A673 (cell line): ENCODE measurements at regions not wholly inside any gene's neighbourhood (a gene's known extent, or its start where the extent isn't known, plus 50 kb on each side); places are given as distances from the start of the nearest gene placed in this dataset.

Source experiments
- BruUV-seq: library from RNA; stranded (reverse); fragments of 400-500 nt; replicated peaks from 2 replicates; lab custom pipeline; 2021; lab: Mats Ljungman, UMichigan
- CTCF ChIA-PET: fragments of 300-600 bp; sonication (Branson Sonifier 250); formaldehyde crosslinking; loops from one replicate; lab custom pipeline; 2022; ENCODE audit warnings: antibody characterized with exemption; lab: Charles Lee
- POLR2A ChIA-PET: fragments of 300-600 bp; sonication (Branson Sonifier 250); formaldehyde crosslinking; loops from one replicate; lab custom pipeline; 2022; ENCODE audit warnings: antibody characterized with exemption; ENCODE audit not compliant: low non-redundant PET; lab: Charles Lee
- DNase-seq: peaks from one replicate; pipeline ENCODE4 v3.0.0-alpha.2; 2015; ENCODE audit warnings: low spot score
- H3K27ac ChIP-seq: fragments of 200-600 bp; sonication (generic); 2 replicates; pipeline ENCODE4 v1.5.1; 2016; ENCODE audit warnings: mixed run types, low read depth, mild to moderate bottlenecking, mixed read lengths, antibody characterized with exemption, low read length; ENCODE audit not compliant: poor library complexity, severe bottlenecking
- H3K27me3 ChIP-seq: fragments of 200-600 bp; sonication (generic); replicated peaks from 2 replicates; pipeline ENCODE4 v1.6.1; 2017; ENCODE audit warnings: mixed run types, low read depth, mild to moderate bottlenecking, mixed read lengths, antibody characterized with exemption, low read length; ENCODE audit not compliant: insufficient read depth, poor library complexity
- H3K36me3 ChIP-seq: fragments of 200-600 bp; sonication (generic); 2 replicates; pipeline ENCODE4 v1.6.1; 2016; ENCODE audit warnings: mixed run types, mild to moderate bottlenecking, mixed read lengths, antibody characterized with exemption, low read length; ENCODE audit not compliant: insufficient read depth, poor library complexity, severe bottlenecking
- H3K4me1 ChIP-seq: fragments of 200-600 bp; sonication (generic); 2 replicates; pipeline ENCODE4 v1.6.1; 2017; ENCODE audit warnings: mixed run types, mild to moderate bottlenecking, mixed read lengths, antibody characterized with exemption, low read length; ENCODE audit not compliant: insufficient read depth, poor library complexity, severe bottlenecking
- H3K4me3 ChIP-seq: fragments of 200-600 bp; sonication (generic); 2 replicates; pipeline ENCODE4 v1.5.1; 2016; ENCODE audit warnings: low read depth, mixed run types, mild to moderate bottlenecking, mixed read lengths, low read length; ENCODE audit not compliant: poor library complexity, severe bottlenecking
- H3K9me3 ChIP-seq: fragments of 200-600 bp; sonication (generic); 2 replicates; pipeline ENCODE4 v1.6.1; 2016; ENCODE audit warnings: mixed run types, low read depth, mild to moderate bottlenecking, mixed read lengths, antibody characterized with exemption, low read length; ENCODE audit not compliant: poor library complexity, severe bottlenecking
- CTCF ChIP-seq: fragments of 300-800, 200-600 bp; sonication (generic); conservative IDR thresholded peaks from 2 replicates; pipeline ENCODE4 v1.5.1; 2017; ENCODE audit warnings: low read depth, mild to moderate bottlenecking, antibody characterized with exemption, low read length, moderate library complexity, mixed read lengths
- EZH2 ChIP-seq: fragments of 200-600 bp; sonication (generic); IDR thresholded peaks from 2 replicates; pipeline ENCODE4 v1.6.1; 2017; ENCODE audit warnings: borderline replicate concordance, low read depth, mild to moderate bottlenecking, mixed read lengths, antibody characterized with exemption, low read length; ENCODE audit not compliant: poor library complexity, severe bottlenecking
- intact Hi-C: fragments of 100-400 bp; cut with micrococcal nuclease; formaldehyde crosslinking; loops from one replicate; pipeline ENCODE4 v1.10.0; 2022; ENCODE audit not compliant: unreplicated experiment

DNA sequence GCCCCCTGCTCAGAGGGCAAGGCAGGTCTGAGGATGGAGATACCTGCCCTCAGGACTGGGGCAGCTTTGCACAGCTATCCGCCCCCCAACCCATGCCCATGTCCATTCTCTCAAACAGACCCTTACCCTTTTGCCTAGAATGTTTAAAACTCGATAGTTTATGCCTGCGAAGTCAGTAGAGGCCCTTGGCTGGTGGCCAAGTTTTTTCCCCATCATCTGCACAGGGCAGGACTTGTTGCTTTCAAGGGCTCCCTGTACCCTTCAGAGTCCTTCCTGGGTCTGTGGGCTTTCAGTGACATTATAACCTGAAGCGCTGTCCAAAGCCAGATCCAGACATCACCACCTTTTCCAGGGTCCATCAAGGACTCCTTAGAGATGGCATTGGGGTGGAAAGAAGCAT is 148.7 kb upstream of the ZNF644 start:
- Histone ChIP-seq H3K4me1 (peaks cover 26% of the 10 kb centered on the region), H3K4me3 (no peak overlapping the region), H3K36me3 (no peaks in the 10 kb centered on the region), H3K27ac (no peak overlapping the region), H3K27me3 (no peaks in the 10 kb centered on the region), H3K9me3 (no peaks in the 10 kb centered on the region)
- no TSS peak for BruUV-seq
- TF ChIP-seq CTCF (no peak), EZH2 (no peak)
- POLR2A ChIA-PET, result no interaction called here
- intact Hi-C loops, result loop anchor here (10.0 kb wide), 1 partner anchor 754 kb away; no protein-coding TSS in a partner anchor
- CTCF ChIA-PET, result interaction anchor here (0.5 kb wide), 1 partner anchor 75 kb away, joined by 9 read pairs; no protein-coding TSS in a partner anchor
- no peak for DNase-seq

- DNase-seq, result peak; percentile 79
- no peak overlapping the region for H3K4me3 ChIP-seq
- no peak overlapping the region for H3K27ac ChIP-seq
- peaks cover 4% of the 10 kb centered on the region for H3K4me1 ChIP-seq
- TF ChIP-seq EZH2, result no peak
- TF ChIP-seq CTCF, result peak; percentile 93
- intact Hi-C loops, result loop anchor here (1.0 to 5.0 kb wide), 6 partner anchors 112 to 1120 kb away; partner anchors contain the start of gene CDC7
- no TSS peak for BruUV-seq
- POLR2A ChIA-PET, result interaction anchor here (0.6 kb wide), 1 partner anchor 1022 kb away, joined by 3 read pairs; no protein-coding TSS in a partner anchor
- no peaks in the 10 kb centered on the region for H3K27me3 ChIP-seq
- no peaks in the 10 kb centered on the region for H3K9me3 ChIP-seq
- CTCF ChIA-PET, result interaction anchor here (0.6 to 2.5 kb wide), 20 partner anchors 10 to 1855 kb away, joined by 3 to 43 read pairs (median 4); partner anchors contain the start of genes HFM1 and ZNF644
- H3K36me3 ChIP-seq, result no peaks in the 10 kb centered on the region
Measured at GRCh38 chr1:91166106-91166712, 144.4 kb upstream of the ZNF644 start.

DNA sequence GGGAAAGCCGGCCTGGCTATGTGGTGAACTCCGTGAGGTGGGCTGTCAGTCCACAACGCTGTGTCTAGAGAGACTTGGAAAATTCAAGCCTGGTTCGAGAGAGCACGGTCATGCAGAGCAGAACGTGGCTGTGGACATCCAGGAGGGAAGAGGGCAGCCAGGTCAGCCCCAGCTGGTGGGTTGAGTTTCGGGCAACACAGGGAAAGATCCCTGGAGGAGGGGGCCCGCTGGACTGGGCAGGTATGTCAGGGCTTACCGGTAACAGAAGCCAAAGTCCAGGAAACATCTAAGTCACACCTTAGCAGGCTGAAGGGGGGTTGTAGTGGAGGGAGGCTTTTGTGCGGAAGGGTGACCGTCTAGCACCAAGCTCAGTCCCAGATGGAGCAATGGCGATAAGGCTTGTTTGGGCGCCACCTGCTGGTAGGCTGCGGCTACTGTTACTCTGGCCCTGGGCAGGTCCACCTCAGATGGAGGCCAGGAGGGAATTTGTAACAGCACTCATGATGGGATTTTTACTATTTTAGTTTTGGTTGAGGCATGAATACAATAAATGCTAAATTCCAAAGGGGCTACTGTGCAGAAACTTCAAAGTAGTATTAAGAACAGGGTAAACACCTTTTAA is 143.3 kb upstream of the ZNF644 start:
- Histone ChIP-seq H3K4me3 (no peak overlapping the region), H3K27me3 (no peaks in the 10 kb centered on the region), H3K4me1 (peaks cover 4% of the 10 kb centered on the region), H3K36me3 (no peaks in the 10 kb centered on the region), H3K9me3 (no peaks in the 10 kb centered on the region), H3K27ac (no peak overlapping the region)
- ChIA-PET POLR2A (interaction anchor here (0.6 kb wide), 1 partner anchor 1097 kb away, joined by 3 read pairs; no protein-coding TSS in a partner anchor), CTCF (interaction anchor here (0.6 to 2.5 kb wide), 22 partner anchors 8 to 1856 kb away, joined by 3 to 43 read pairs (median 4); partner anchors contain the start of gene ZNF644)
- DNase-seq, result peak; percentile 83
- BruUV-seq, result no TSS peak
- no peak for TF ChIP-seq EZH2
- TF ChIP-seq CTCF, result peak; percentile 98
- intact Hi-C loops, result loop anchor here (2.0 to 5.0 kb wide), 4 partner anchors 337 to 1050 kb away; partner anchors contain the start of gene CDC7
